MM.1S (cell line): ENCODE measurements at regions not wholly inside any gene's neighbourhood (a gene's known extent, or its start where the extent isn't known, plus 50 kb on each side); places are given as distances from the start of the nearest gene placed in this dataset.

Source experiments
- DNase-seq: peaks from one replicate; pipeline ENCODE4 v3.0.0-alpha.2; 2015
- H2AFZ ChIP-seq: fragments of 300-600 bp; sonication (generic); 2 replicates; pipeline ENCODE4 v1.6.0; 2016; ENCODE audit warnings: antibody characterized with exemption, low read length
- H3F3A ChIP-seq: fragments of 300-600 bp; sonication (generic); 2 replicates; pipeline ENCODE4 v1.6.1; 2016; ENCODE audit warnings: mild to moderate bottlenecking, antibody characterized with exemption, low read length, moderate library complexity, mixed read lengths; ENCODE audit not compliant: insufficient read depth
- H3K27ac ChIP-seq: fragments of 300-600 bp; sonication (generic); 2 replicates; pipeline ENCODE4 v1.5.1; 2016; ENCODE audit warnings: mild to moderate bottlenecking, low read length
- H3K27me3 ChIP-seq: fragments of 300-600 bp; sonication (generic); replicated peaks from 2 replicates; pipeline ENCODE4 v1.6.0; 2016; ENCODE audit warnings: low read length; ENCODE audit not compliant: insufficient read depth
- H3K36me3 ChIP-seq: fragments of 300-600 bp; sonication (generic); replicated peaks from 2 replicates; pipeline ENCODE4 v1.6.1; 2016; ENCODE audit warnings: mild to moderate bottlenecking, low read length, mixed read lengths; ENCODE audit not compliant: insufficient read depth
- H3K4me1 ChIP-seq: fragments of 300-600 bp; sonication (generic); 2 replicates; pipeline ENCODE4 v1.6.1; 2016; ENCODE audit warnings: low read length, mixed read lengths
- H3K4me2 ChIP-seq: fragments of 300-600 bp; sonication (generic); 2 replicates; pipeline ENCODE4 v1.6.0; 2016; ENCODE audit warnings: low read depth, low read length
- H3K4me3 ChIP-seq: fragments of 300-600 bp; sonication (generic); 2 replicates; pipeline ENCODE4 v1.5.1; 2016; ENCODE audit warnings: low read length, mixed read lengths
- H3K79me2 ChIP-seq: fragments of 300-600 bp; sonication (generic); 2 replicates; pipeline ENCODE4 v1.6.1; 2016; ENCODE audit warnings: mixed run types, low read length, mixed read lengths
- H3K9ac ChIP-seq: fragments of 300-600 bp; sonication (generic); 2 replicates; pipeline ENCODE4 v1.6.1; 2016; ENCODE audit warnings: low read length, mixed read lengths
- H3K9me2 ChIP-seq: fragments of 300-600 bp; sonication (generic); replicated peaks from 2 replicates; pipeline ENCODE4 v1.6.1; 2016; ENCODE audit warnings: mild to moderate bottlenecking, low read length, mixed read lengths; ENCODE audit not compliant: insufficient read depth
- H3K9me3 ChIP-seq: fragments of 300-600 bp; sonication (generic); replicated peaks from 2 replicates; pipeline ENCODE4 v1.6.1; 2016; ENCODE audit warnings: mild to moderate bottlenecking, low read length, mixed read lengths; ENCODE audit not compliant: insufficient read depth
- H4K20me1 ChIP-seq: fragments of 300-600 bp; sonication (generic); 2 replicates; pipeline ENCODE4 v1.6.1; 2016; ENCODE audit warnings: mild to moderate bottlenecking, low read length, moderate library complexity, mixed read lengths; ENCODE audit not compliant: insufficient read depth
- CTCF ChIP-seq: fragments of 300-600 bp; sonication (generic); IDR thresholded peaks from 2 replicates; pipeline ENCODE4 v1.5.1; 2016; ENCODE audit warnings: antibody characterized with exemption, low read length, mixed read lengths
- EZH2 ChIP-seq: fragments of 300-600 bp; sonication (generic); optimal IDR thresholded peaks from 2 replicates; pipeline ENCODE3; 2017; ENCODE audit warnings: low read depth, mild to moderate bottlenecking, antibody characterized with exemption, low read length, mixed read lengths
- EZH2phosphoT487 ChIP-seq: fragments of 300-600 bp; sonication (generic); IDR thresholded peaks from 2 replicates; pipeline ENCODE4 v1.6.1; 2018; ENCODE audit warnings: antibody characterized with exemption, low read length

DNA sequence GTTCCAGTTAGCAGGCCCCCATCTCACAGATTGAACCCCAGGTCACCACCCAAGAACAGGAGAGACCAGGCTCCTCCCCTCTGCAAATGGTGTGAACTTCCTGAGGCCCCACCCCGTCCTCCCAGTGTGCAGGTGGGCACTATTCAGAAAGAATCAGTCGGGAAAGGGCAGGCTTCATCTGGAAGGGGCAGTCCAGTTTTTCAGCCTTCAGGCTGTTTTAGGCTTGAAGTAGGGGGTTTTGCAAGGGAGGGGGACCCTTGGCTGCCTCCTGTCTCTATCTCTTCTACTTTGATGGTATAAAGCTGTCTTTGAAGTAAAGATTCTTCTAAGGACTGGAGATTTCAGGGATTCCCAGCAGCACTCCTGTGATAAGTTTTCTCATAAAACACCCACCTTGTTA, 267.6 kb downstream of the RND3 start:
- no peaks in the 10 kb centered on the region for H3K9me2 ChIP-seq
- DNase-seq, result no peak
- no peak for TF ChIP-seq EZH2
- no peak for TF ChIP-seq CTCF
- no peak for TF ChIP-seq EZH2phosphoT487

DNA sequence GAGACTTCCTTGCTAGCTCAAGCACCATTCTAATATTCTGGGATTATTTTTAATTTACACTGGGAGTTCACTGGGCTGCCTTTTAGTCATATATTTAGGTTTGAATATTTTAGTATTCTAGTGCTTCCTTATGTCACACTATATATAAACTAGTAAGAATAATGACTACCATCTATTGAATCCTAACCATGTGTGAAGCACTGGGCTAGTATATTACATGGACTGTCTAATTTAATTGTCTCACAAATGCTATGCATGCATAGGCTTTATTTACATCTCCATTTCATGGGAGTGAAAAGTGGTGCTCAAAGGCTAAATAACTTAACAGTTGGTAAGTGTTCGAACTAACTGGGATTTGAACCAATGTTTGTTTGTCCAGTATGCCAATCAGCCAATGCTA, 272.4 kb downstream of the RND3 start:
- Histone ChIP-seq H3K27ac (no peak overlapping the region), H3K9ac (no peak overlapping the region), H3K4me3 (no peak overlapping the region), H3K9me3 (no peaks in the 10 kb centered on the region), H3K79me2 (no peaks in the 10 kb centered on the region), H3K36me3 (no peaks in the 10 kb centered on the region), H4K20me1 (no peaks in the 10 kb centered on the region), H3K4me2 (no peak overlapping the region), H3K9me2 (no peaks in the 10 kb centered on the region), H3K27me3 (no peaks in the 10 kb centered on the region), H3F3A (no peaks in the 10 kb centered on the region), H3K4me1 (no peaks in the 10 kb centered on the region), H2AFZ (no peak overlapping the region)
- DNase-seq, result no peak
- TF ChIP-seq EZH2 (no peak), CTCF (no peak), EZH2phosphoT487 (no peak)

More for the DNA sequence above, 267.6 kb downstream of the RND3 start:
- H2AFZ ChIP-seq, result no peak overlapping the region
- H3K27ac ChIP-seq, result no peak overlapping the region
- H4K20me1 ChIP-seq, result no peaks in the 10 kb centered on the region
- H3K4me3 ChIP-seq, result no peak overlapping the region
- H3F3A ChIP-seq, result no peaks in the 10 kb centered on the region
- H3K27me3 ChIP-seq, result no peaks in the 10 kb centered on the region
- H3K4me2 ChIP-seq, result no peak overlapping the region
- no peaks in the 10 kb centered on the region for H3K36me3 ChIP-seq
- no peak overlapping the region for H3K9ac ChIP-seq
- no peaks in the 10 kb centered on the region for H3K9me3 ChIP-seq
- no peaks in the 10 kb centered on the region for H3K79me2 ChIP-seq
- H3K4me1 ChIP-seq, result no peaks in the 10 kb centered on the region

- no peaks in the 10 kb centered on the region for H3K79me2 ChIP-seq
- H3K27ac ChIP-seq, result no peak overlapping the region
- H2AFZ ChIP-seq, result no peak overlapping the region
- no peaks in the 10 kb centered on the region for H3F3A ChIP-seq
- no peak overlapping the region for H3K4me2 ChIP-seq
- no peaks in the 10 kb centered on the region for H3K4me1 ChIP-seq
- H3K9ac ChIP-seq, result no peak overlapping the region
- H4K20me1 ChIP-seq, result no peaks in the 10 kb centered on the region
- no peaks in the 10 kb centered on the region for H3K36me3 ChIP-seq
- no peak overlapping the region for H3K4me3 ChIP-seq
- TF ChIP-seq EZH2phosphoT487, result no peak
- TF ChIP-seq EZH2, result no peak
- no peak for TF ChIP-seq CTCF
- no peaks in the 10 kb centered on the region for H3K27me3 ChIP-seq
- DNase-seq, result no peak
- no peaks in the 10 kb centered on the region for H3K9me2 ChIP-seq
- no peaks in the 10 kb centered on the region for H3K9me3 ChIP-seq
These were observed 272.8 kb downstream of the RND3 start for GRCh38 chr2:150214626-150215025.
